ENCODE measurements at regions not wholly inside any gene's neighbourhood (a gene's known extent, or its start where the extent isn't known, plus 50 kb on each side); places are given as distances from the start of the nearest gene placed in this dataset.

GRCh38 chrY:17366400-17366799 lies 513.6 kb downstream of the CDY2B start:
- TF ChIP-seq CTCF (IDR thresholded peaks at IDR 0.05) = no peak
- H3K9me3 ChIP-seq = no peaks in the 10 kb centered on the region
- no peaks in the 10 kb centered on the region for H3K36me3 ChIP-seq
- no peaks in the 10 kb centered on the region for H3K4me1 ChIP-seq
- intact Hi-C loops (cut with DNase I) = no loop called here
- DNase-seq (no peak), ATAC-seq (no peak)
- no peak overlapping the region for H3K27ac ChIP-seq
- no peaks in the 10 kb centered on the region for H3K27me3 ChIP-seq (ENCODE audit: low read depth)
- no peak overlapping the region for H3K4me3 ChIP-seq

GRCh38 chrY:17339028-17339427 lies 541.0 kb downstream of the CDY2B start:
- ATAC-seq (no peak), DNase-seq (no peak)
- H3K9me3 ChIP-seq = no peaks in the 10 kb centered on the region
- H3K27ac ChIP-seq = no peak overlapping the region
- no peak for TF ChIP-seq CTCF (IDR thresholded peaks at IDR 0.05)
- intact Hi-C loops (cut with DNase I) = no loop called here
- H3K36me3 ChIP-seq = no peaks in the 10 kb centered on the region
- H3K4me3 ChIP-seq = no peak overlapping the region
- no peaks in the 10 kb centered on the region for H3K4me1 ChIP-seq
- H3K27me3 ChIP-seq (ENCODE audit: low read depth) = no peaks in the 10 kb centered on the region

GRCh38 chrY:17330733-17331132 lies 549.3 kb downstream of the CDY2B start:
- intact Hi-C loops (cut with DNase I) = no loop called here
- Histone ChIP-seq H3K4me1 (no peaks in the 10 kb centered on the region), H3K27me3 (ENCODE audit: low read depth) (no peaks in the 10 kb centered on the region), H3K36me3 (no peaks in the 10 kb centered on the region), H3K27ac (no peak overlapping the region), H3K9me3 (no peaks in the 10 kb centered on the region), H3K4me3 (no peak overlapping the region)
- ATAC-seq (no peak), DNase-seq (no peak)
- no peak for TF ChIP-seq CTCF (IDR thresholded peaks at IDR 0.05)

- intact Hi-C loops (cut with DNase I) = no loop called here
- H3K27ac ChIP-seq = no peak overlapping the region
- H3K9me3 ChIP-seq = no peaks in the 10 kb centered on the region
- DNase-seq (no peak), ATAC-seq (no peak)
- no peaks in the 10 kb centered on the region for H3K4me1 ChIP-seq
- TF ChIP-seq CTCF (IDR thresholded peaks at IDR 0.05) = no peak
- H3K4me3 ChIP-seq = no peak overlapping the region
- no peaks in the 10 kb centered on the region for H3K36me3 ChIP-seq
- no peaks in the 10 kb centered on the region for H3K27me3 ChIP-seq (ENCODE audit: low read depth)
These were observed 560.1 kb downstream of the CDY2B start for GRCh38 chrY:17319916-17320315.

- intact Hi-C loops (cut with DNase I) = no loop called here
- DNase-seq (no peak), ATAC-seq (no peak)
- Histone ChIP-seq H3K4me1 (no peaks in the 10 kb centered on the region), H3K27ac (no peak overlapping the region), H3K9me3 (no peaks in the 10 kb centered on the region), H3K36me3 (no peaks in the 10 kb centered on the region), H3K27me3 (ENCODE audit: low read depth) (no peaks in the 10 kb centered on the region), H3K4me3 (no peak overlapping the region)
- TF ChIP-seq CTCF (IDR thresholded peaks at IDR 0.05) = no peak
These were observed 561.4 kb downstream of the CDY2B start for GRCh38 chrY:17318631-17319030.

GRCh38 chrY:17277056-17277455 lies 603.0 kb downstream of the CDY2B start:
- H3K27ac ChIP-seq = no peak overlapping the region
- H3K36me3 ChIP-seq = no peaks in the 10 kb centered on the region
- no peak overlapping the region for H3K4me3 ChIP-seq
- intact Hi-C loops (cut with DNase I) = no loop called here
- no peaks in the 10 kb centered on the region for H3K27me3 ChIP-seq (ENCODE audit: low read depth)
- H3K9me3 ChIP-seq = no peaks in the 10 kb centered on the region
- no peaks in the 10 kb centered on the region for H3K4me1 ChIP-seq
- no peak for TF ChIP-seq CTCF (IDR thresholded peaks at IDR 0.05)
- ATAC-seq (no peak), DNase-seq (no peak)
